IMR-90 (cell line): ENCODE measurements at regions not wholly inside any gene's neighbourhood (a gene's known extent, or its start where the extent isn't known, plus 50 kb on each side); places are given as distances from the start of the nearest gene placed in this dataset.

Source experiments
- ATAC-seq: fragments of 200-7000 bp; cut with Tn5 transposase; 2 replicates; pipeline ENCODE4 v1.9.1; 2020; ENCODE audit warnings: low read depth, mild to moderate bottlenecking, moderate library complexity
- BruUV-seq: library from RNA; stranded (reverse); fragments of 400-500 nt; replicated peaks from 2 replicates; lab custom pipeline; 2021; lab: Mats Ljungman, UMichigan
- CTCF ChIA-PET: fragments of 300-600 bp; formaldehyde crosslinking; extraction: SDS; loops from one replicate; lab custom pipeline; 2021; ENCODE audit warnings: antibody characterized with exemption; lab: Yijun Ruan, JAX
- POLR2A ChIA-PET: fragments of 300-600 bp; sonication (Branson Sonifier 250); formaldehyde crosslinking; loops from one replicate; lab custom pipeline; 2022; ENCODE audit warnings: antibody characterized with exemption; ENCODE audit not compliant: unreplicated experiment; lab: Charles Lee
- DNase-seq: peaks from one replicate; pipeline ENCODE4 v3.0.0; 2013
- H2AFZ ChIP-seq: replicated peaks from 2 replicates; pipeline ENCODE3; 2013; ENCODE audit warnings: low read length, mild to moderate bottlenecking; ENCODE audit not compliant: poor library complexity
- H2AK5ac ChIP-seq: 2 replicates; pipeline ENCODE4 v1.6.1; 2013; ENCODE audit warnings: low read depth, low read length, inconsistent platforms
- H2AK9ac ChIP-seq: replicated peaks from 2 replicates; pipeline ENCODE3; 2013; ENCODE audit warnings: mild to moderate bottlenecking, low read depth, low read length, moderate library complexity; ENCODE audit not compliant: poor library complexity
- H2BK120ac ChIP-seq: 2 replicates; pipeline ENCODE4 v1.6.1; 2013; ENCODE audit warnings: low read depth, low read length, inconsistent platforms
- H2BK15ac ChIP-seq: 3 replicates; pipeline ENCODE4 v1.6.1; 2013; ENCODE audit warnings: low read depth, low read length, inconsistent platforms
- H2BK20ac ChIP-seq: 2 replicates; pipeline ENCODE4 v1.6.1; 2013; ENCODE audit warnings: low read depth, mild to moderate bottlenecking, inconsistent platforms, low read length, moderate library complexity
- H2BK5ac ChIP-seq: 2 replicates; pipeline ENCODE4 v1.6.1; 2013; ENCODE audit warnings: mild to moderate bottlenecking, low read depth, low read length, inconsistent platforms; ENCODE audit not compliant: poor library complexity, severe bottlenecking
- H3K14ac ChIP-seq: replicated peaks from 2 replicates; pipeline ENCODE4 v1.6.1; 2013; ENCODE audit warnings: low read depth, low read length, inconsistent platforms
- H3K18ac ChIP-seq: 2 replicates; pipeline ENCODE4 v1.6.1; 2013; ENCODE audit warnings: low read depth, low read length, control low read depth
- H3K23ac ChIP-seq: 2 replicates; pipeline ENCODE4 v1.6.1; 2013; ENCODE audit warnings: low read depth, low read length, inconsistent platforms
- H3K27ac ChIP-seq: 2 replicates; pipeline ENCODE4 v1.5.1; 2013; ENCODE audit warnings: mild to moderate bottlenecking, control low read depth, low read length; ENCODE audit not compliant: insufficient read depth
- H3K27me3 ChIP-seq: 2 replicates; pipeline ENCODE4 v1.6.1; 2013; ENCODE audit warnings: low read length; ENCODE audit not compliant: control insufficient read depth, insufficient read depth
- H3K36me3 ChIP-seq: 2 replicates; pipeline ENCODE4 v1.6.1; 2013; ENCODE audit warnings: low read length, mixed read lengths; ENCODE audit not compliant: control insufficient read depth, insufficient read depth
- H3K4ac ChIP-seq: 2 replicates; pipeline ENCODE4 v1.6.1; 2013; ENCODE audit warnings: low read depth, low read length, inconsistent platforms
- H3K4me1 ChIP-seq: 2 replicates; pipeline ENCODE4 v1.6.1; 2013; ENCODE audit warnings: low read length, mixed read lengths; ENCODE audit not compliant: control insufficient read depth, insufficient read depth
- H3K4me2 ChIP-seq: 2 replicates; pipeline ENCODE4 v1.6.1; 2013; ENCODE audit warnings: low read depth, mild to moderate bottlenecking, control low read depth, low read length, moderate library complexity
- H3K4me3 ChIP-seq: 2 replicates; pipeline ENCODE4 v1.5.1; 2013; ENCODE audit warnings: low read depth, mild to moderate bottlenecking, control low read depth, low read length, moderate library complexity; ENCODE audit not compliant: insufficient read depth
- H3K56ac ChIP-seq: 2 replicates; pipeline ENCODE4 v1.6.1; 2013; ENCODE audit warnings: low read length, inconsistent platforms; ENCODE audit not compliant: insufficient read depth; ENCODE audit errors: extremely low read depth
- H3K79me1 ChIP-seq, 2 experiments: 2 replicates each; pipeline ENCODE4 v1.6.1; 2013; ENCODE audit warnings: low read length in 2 of 2, inconsistent platforms in 1 of 2, low read depth in 1 of 2
- H3K9ac ChIP-seq: 2 replicates; pipeline ENCODE4 v1.6.1; 2013; ENCODE audit warnings: low read depth, low read length, control low read depth
- H3K9me1 ChIP-seq: 2 replicates; pipeline ENCODE4 v1.6.1; 2013; ENCODE audit warnings: low read length, inconsistent platforms; ENCODE audit not compliant: insufficient read depth
- H3K9me3 ChIP-seq: 2 replicates; pipeline ENCODE4 v1.6.1; 2013; ENCODE audit warnings: low read length; ENCODE audit not compliant: control insufficient read depth, insufficient read depth
- H4K20me1 ChIP-seq: 2 replicates; pipeline ENCODE4 v1.6.1; 2013; ENCODE audit warnings: low read length, inconsistent platforms; ENCODE audit not compliant: insufficient read depth
- H4K5ac ChIP-seq: 2 replicates; pipeline ENCODE4 v1.6.1; 2013; ENCODE audit warnings: mild to moderate bottlenecking, low read depth, low read length, control low read depth
- H4K8ac ChIP-seq, 2 experiments: 2 replicates each; pipeline ENCODE4 v1.6.1; 2013; ENCODE audit warnings: low read depth in 2 of 2, low read length in 2 of 2, control low read depth in 1 of 2, inconsistent platforms in 1 of 2
- H4K91ac ChIP-seq: 2 replicates; pipeline ENCODE4 v1.6.1; 2013; ENCODE audit warnings: low read depth, low read length, inconsistent platforms; ENCODE audit not compliant: insufficient read depth
- BHLHE40 ChIP-seq: fragments of 150-350 bp; IDR thresholded peaks from 2 replicates; pipeline ENCODE4 v1.6.1; 2016; ENCODE audit warnings: mild to moderate bottlenecking, low read depth, low read length
- CEBPB ChIP-seq: IDR thresholded peaks from 2 replicates; pipeline ENCODE4 v1.6.1; 2012; ENCODE audit warnings: low read depth, low read length, improper control_type of control experiment
- CHD1 ChIP-seq: IDR thresholded peaks from 2 replicates; pipeline ENCODE4 v1.6.1; 2012; ENCODE audit warnings: low read depth, low read length, improper control_type of control experiment
- CTCF ChIP-seq: conservative IDR thresholded peaks from 2 replicates; pipeline ENCODE4 v1.5.1; 2012; ENCODE audit warnings: mild to moderate bottlenecking, low read depth, low read length, improper control_type of control experiment
- ELK1 ChIP-seq: fragments of 150-350 bp; IDR thresholded peaks from 2 replicates; pipeline ENCODE4 v1.6.1; 2016; ENCODE audit warnings: low read depth, mild to moderate bottlenecking, low read length, moderate library complexity, borderline replicate concordance
- FOS ChIP-seq: fragments of 150-350 bp; IDR thresholded peaks from 2 replicates; pipeline ENCODE4 v1.6.1; 2016; ENCODE audit warnings: low read depth, low read length
- MAFK ChIP-seq: IDR thresholded peaks from 2 replicates; pipeline ENCODE4 v1.6.1; 2012; ENCODE audit warnings: low read depth, low read length, improper control_type of control experiment
- MAZ ChIP-seq: IDR thresholded peaks from 2 replicates; pipeline ENCODE4 v1.6.1; 2012; ENCODE audit warnings: low read depth, mild to moderate bottlenecking, low read length, improper control_type of control experiment, moderate library complexity, borderline replicate concordance
- MXI1 ChIP-seq: IDR thresholded peaks from 2 replicates; pipeline ENCODE4 v1.6.1; 2012; ENCODE audit warnings: low read depth, mild to moderate bottlenecking, low read length, moderate library complexity, borderline replicate concordance
- NFE2L2 ChIP-seq: fragments of 150-350 bp; IDR thresholded peaks from 2 replicates; pipeline ENCODE4 v1.6.1; 2016; ENCODE audit warnings: low read depth, mild to moderate bottlenecking, low read length
- POLR2A ChIP-seq: IDR thresholded peaks from 2 replicates; pipeline ENCODE4 v1.6.1; 2012; ENCODE audit warnings: mild to moderate bottlenecking, low read depth, low read length
- RAD21 ChIP-seq: IDR thresholded peaks from 2 replicates; pipeline ENCODE4 v1.6.1; 2012; ENCODE audit warnings: low read length, improper control_type of control experiment
- RCOR1 ChIP-seq: IDR thresholded peaks from 2 replicates; pipeline ENCODE4 v1.6.1; 2012; ENCODE audit warnings: mild to moderate bottlenecking, low read length, improper control_type of control experiment; ENCODE audit not compliant: insufficient replicate concordance
- RFX5 ChIP-seq: IDR thresholded peaks from 2 replicates; pipeline ENCODE4 v1.8.0; 2012; ENCODE audit warnings: low read depth, mild to moderate bottlenecking, low read length, moderate library complexity
- SMC3 ChIP-seq: fragments of 150-350 bp; IDR thresholded peaks from 2 replicates; pipeline ENCODE4 v1.6.1; 2016; ENCODE audit warnings: low read depth, mild to moderate bottlenecking, antibody characterized with exemption, low read length, moderate library complexity
- WGBS, 2 experiments: methylation state at CpG; one replicate each; pipeline versions ENCODE4 v1.1.5 to v1.1.7; 2013; ENCODE audit warnings: missing lambda C conversion rate in 2 of 2; ENCODE audit not compliant: insufficient read length in 1 of 2; ENCODE audit errors: extremely low coverage in 2 of 2; 5-methylcytosine and 5-hydroxymethylcytosine counted together
- dilution Hi-C: fragments of 300-500 bp; cut with HindIII; formaldehyde crosslinking; loops from one replicate; pipeline ENCODE4 v1.14.3; 2018; ENCODE audit warnings: low sequenced_read_pairs; ENCODE audit not compliant: unreplicated experiment
- in situ Hi-C: fragments of 300-500 bp; cut with MboI; formaldehyde crosslinking; loops from 3 replicates; pipeline ENCODE4 v1.14.3; 2019; ENCODE audit warnings: low sequenced_read_pairs, inconsistent platforms, mixed read lengths
- intact Hi-C: fragments of 100-400 bp; cut with micrococcal nuclease; formaldehyde crosslinking; loops from 2 replicates; pipeline ENCODE4 v1.10.0; 2022
- TF ChIP-seq, protein P1 (sequence below): fragments of 150-350 bp; IDR thresholded peaks from 2 replicates; pipeline ENCODE4 v1.6.1; 2017; ENCODE audit warnings: mild to moderate bottlenecking, antibody characterized with exemption, low read length, low read depth

DNA sequence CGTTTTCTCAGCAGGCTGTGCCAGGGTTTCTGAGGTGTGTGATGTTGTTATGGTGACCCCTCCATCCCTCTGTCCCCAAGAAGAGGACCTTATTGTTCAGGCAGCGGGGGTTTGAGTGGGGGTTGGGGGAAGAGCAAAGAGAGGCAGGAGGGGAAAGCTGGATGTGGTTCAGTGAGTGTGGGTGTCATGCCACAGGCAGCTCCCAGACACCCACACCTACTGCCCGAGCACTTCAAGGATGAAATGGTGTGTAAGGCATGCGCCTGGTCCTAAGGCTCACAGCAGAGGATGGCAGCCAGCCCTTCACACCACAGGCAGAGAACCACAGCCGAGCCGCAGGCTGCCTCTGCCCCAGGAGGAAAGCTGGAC, 49.9 kb upstream of the STUM start:
- no peak overlapping the region for H2BK20ac ChIP-seq
- no peak overlapping the region for H3K56ac ChIP-seq
- H3K9ac ChIP-seq: no peak overlapping the region
- no peaks in the 10 kb centered on the region for H4K20me1 ChIP-seq
- H4K8ac ChIP-seq: no peak overlapping the region
- no peak overlapping the region for H3K4ac ChIP-seq
- no peaks in the 10 kb centered on the region for H3K79me1 ChIP-seq
- H2AK5ac ChIP-seq: no peak overlapping the region
- H3K27me3 ChIP-seq: peaks cover 13% of the 10 kb centered on the region
- DNase-seq (no peak), ATAC-seq (no peak)
- no peak overlapping the region for H2AK9ac ChIP-seq
- ChIA-PET POLR2A (no interaction called here), CTCF (no interaction called here)
- no peak overlapping the region for H4K91ac ChIP-seq
- H3K4me3 ChIP-seq: no peak overlapping the region
- TF ChIP-seq RAD21 (no peak), BHLHE40 (no peak), MAZ (no peak), RFX5 (no peak), RCOR1 (no peak), CHD1 (no peak), CEBPB (no peak), POLR2A (no peak), SMC3 (no peak), MAFK (no peak), NFE2L2 (no peak), MXI1 (no peak), FOS (no peak), ELK1 (no peak), CTCF (no peak)
- TF ChIP-seq, protein P1, sequence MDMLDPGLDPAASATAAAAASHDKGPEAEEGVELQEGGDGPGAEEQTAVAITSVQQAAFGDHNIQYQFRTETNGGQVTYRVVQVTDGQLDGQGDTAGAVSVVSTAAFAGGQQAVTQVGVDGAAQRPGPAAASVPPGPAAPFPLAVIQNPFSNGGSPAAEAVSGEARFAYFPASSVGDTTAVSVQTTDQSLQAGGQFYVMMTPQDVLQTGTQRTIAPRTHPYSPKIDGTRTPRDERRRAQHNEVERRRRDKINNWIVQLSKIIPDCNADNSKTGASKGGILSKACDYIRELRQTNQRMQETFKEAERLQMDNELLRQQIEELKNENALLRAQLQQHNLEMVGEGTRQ: no peak
- no peaks in the 10 kb centered on the region for H3K9me1 ChIP-seq
- no peak overlapping the region for H3K14ac ChIP-seq
- BruUV-seq: no TSS peak
- H4K5ac ChIP-seq: no peak overlapping the region
- H3K27ac ChIP-seq: no peak overlapping the region
- no CpG with 5 or more reads among the region's 6 CpGs for WGBS, 2 experiments
- dilution Hi-C loops (no loop called here), intact Hi-C loops (no loop called here), in situ Hi-C loops (no loop called here)
- H3K4me1 ChIP-seq: no peaks in the 10 kb centered on the region
- H3K9me3 ChIP-seq: no peaks in the 10 kb centered on the region
- no peak overlapping the region for H3K18ac ChIP-seq
- no peak overlapping the region for H2AFZ ChIP-seq
- no peaks in the 10 kb centered on the region for H3K36me3 ChIP-seq
- no peak overlapping the region for H3K4me2 ChIP-seq
- no peak overlapping the region for H2BK120ac ChIP-seq
- no peak overlapping the region for H3K23ac ChIP-seq
- no peak overlapping the region for H2BK5ac ChIP-seq
- no peak overlapping the region for H2BK15ac ChIP-seq
